Sigmoid colon (tissue), 4 donors: ENCODE measurements at regions not wholly inside any gene's neighbourhood (a gene's known extent, or its start where the extent isn't known, plus 50 kb on each side); places are given as distances from the start of the nearest gene placed in this dataset.

ENCODE experiments used
- POLR2AphosphoS5 ChIP-seq, 4 donors: sonication (generic); formaldehyde crosslinking; IDR thresholded peaks; one replicate each; pipeline ENCODE4 v1.6.1; 2017; ENCODE audit warnings: antibody characterized with exemption in 4 of 4
- TF ChIP-seq, protein P1 (sequence below), 4 experiments: fragments of 450-650 bp in 3 of 4; fragments of 200-600 bp in 1 of 4; IDR thresholded peaks; one replicate each; pipeline ENCODE4 v1.5.1; 2016 to 2019; ENCODE audit warnings: antibody characterized with exemption in 4 of 4, mild to moderate bottlenecking in 3 of 4, moderate library complexity in 2 of 4

GRCh38 chr3:193899001-193899400 is 236.9 kb upstream of the HES1 start:
- TF ChIP-seq, protein P1, sequence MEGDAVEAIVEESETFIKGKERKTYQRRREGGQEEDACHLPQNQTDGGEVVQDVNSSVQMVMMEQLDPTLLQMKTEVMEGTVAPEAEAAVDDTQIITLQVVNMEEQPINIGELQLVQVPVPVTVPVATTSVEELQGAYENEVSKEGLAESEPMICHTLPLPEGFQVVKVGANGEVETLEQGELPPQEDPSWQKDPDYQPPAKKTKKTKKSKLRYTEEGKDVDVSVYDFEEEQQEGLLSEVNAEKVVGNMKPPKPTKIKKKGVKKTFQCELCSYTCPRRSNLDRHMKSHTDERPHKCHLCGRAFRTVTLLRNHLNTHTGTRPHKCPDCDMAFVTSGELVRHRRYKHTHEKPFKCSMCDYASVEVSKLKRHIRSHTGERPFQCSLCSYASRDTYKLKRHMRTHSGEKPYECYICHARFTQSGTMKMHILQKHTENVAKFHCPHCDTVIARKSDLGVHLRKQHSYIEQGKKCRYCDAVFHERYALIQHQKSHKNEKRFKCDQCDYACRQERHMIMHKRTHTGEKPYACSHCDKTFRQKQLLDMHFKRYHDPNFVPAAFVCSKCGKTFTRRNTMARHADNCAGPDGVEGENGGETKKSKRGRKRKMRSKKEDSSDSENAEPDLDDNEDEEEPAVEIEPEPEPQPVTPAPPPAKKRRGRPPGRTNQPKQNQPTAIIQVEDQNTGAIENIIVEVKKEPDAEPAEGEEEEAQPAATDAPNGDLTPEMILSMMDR (IDR thresholded peaks at IDR 0.05) = no peak
- no peak for TF ChIP-seq POLR2AphosphoS5 (IDR thresholded peaks at IDR 0.05)
